WI38 (cell line): ENCODE measurements at regions not wholly inside any gene's neighbourhood (a gene's known extent, or its start where the extent isn't known, plus 50 kb on each side); places are given as distances from the start of the nearest gene placed in this dataset.

Source experiments
- H3K4me3 ChIP-seq: 2 replicates; pipeline ENCODE4 v1.5.1; 2011; ENCODE audit warnings: low read depth, mild to moderate bottlenecking, control low read depth, low read length
- CTCF ChIP-seq: IDR thresholded peaks from 2 replicates; pipeline ENCODE4 v1.5.1; 2012; ENCODE audit warnings: low read depth, mild to moderate bottlenecking, control low read depth, low read length

DNA sequence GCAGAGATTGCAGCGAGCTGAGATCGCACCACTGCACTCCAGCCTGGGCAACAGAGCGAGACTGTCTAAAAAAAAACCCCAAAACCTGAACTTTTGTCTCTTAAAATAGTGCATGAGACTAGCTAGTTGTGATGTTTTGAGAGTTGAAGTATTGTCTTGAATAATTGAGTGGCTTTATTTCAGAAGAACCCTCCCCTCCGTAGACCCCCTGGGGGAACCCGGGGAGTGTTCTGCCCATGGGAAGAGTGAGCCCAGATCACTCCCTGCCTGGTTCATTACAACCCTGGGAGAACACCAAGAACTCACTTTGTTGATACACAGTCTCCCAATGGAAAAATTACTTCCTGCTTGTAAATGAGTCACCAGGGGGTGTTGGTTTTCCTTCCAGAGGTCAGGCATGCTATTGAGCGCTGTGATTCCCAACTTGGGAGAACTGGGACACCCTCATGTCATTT is 65.3 kb upstream of the SHISA3 start:
- no peak for TF ChIP-seq CTCF
- no peak overlapping the region for H3K4me3 ChIP-seq

- H3K4me3 ChIP-seq: no peak overlapping the region
- no peak for TF ChIP-seq CTCF
These were observed 57.3 kb upstream of the SHISA3 start for GRCh38 chr4:42339935-42340406.

GRCh38 chr4:42341518-42342026 is 55.7 kb upstream of the SHISA3 start:
- TF ChIP-seq CTCF: no peak
- H3K4me3 ChIP-seq: no peak overlapping the region

DNA sequence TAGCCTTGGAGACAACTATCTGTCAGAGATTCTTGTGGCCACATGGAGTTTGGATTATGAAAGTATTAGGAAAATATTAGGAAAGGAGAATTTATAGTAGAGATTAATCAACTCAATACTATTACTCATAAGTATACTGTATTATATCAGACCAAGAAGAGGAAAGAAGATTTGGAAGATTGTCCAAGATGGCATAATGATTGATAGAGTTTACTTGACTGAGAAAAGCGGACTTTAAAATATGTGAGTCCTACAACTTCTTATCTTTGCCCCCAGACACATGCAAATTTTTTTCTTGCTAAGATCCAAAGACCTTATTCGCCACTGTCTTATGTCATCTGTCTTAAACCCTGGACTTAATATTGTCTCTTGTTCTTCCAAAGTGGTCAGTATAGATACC is 54.8 kb upstream of the SHISA3 start:
- no peak for TF ChIP-seq CTCF
- no peak overlapping the region for H3K4me3 ChIP-seq

DNA sequence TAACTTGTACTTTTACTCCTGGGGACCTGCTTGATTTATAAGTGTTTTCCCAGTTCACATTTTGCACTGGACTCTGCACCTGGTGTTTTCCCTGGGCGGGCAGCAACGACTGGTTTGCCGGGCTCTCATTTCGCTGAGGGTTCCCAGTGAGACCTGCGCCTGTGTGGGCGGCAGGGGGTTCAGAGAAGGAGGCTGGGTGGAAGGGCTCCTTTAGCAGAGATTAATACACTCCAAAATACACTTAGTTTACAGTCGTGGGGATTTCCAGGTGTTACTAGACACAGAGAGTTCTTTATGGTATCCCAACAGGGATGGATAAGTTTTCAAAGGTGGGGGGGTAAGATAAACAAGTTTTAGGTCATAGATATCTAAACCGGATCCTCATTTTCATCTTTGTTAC is 53.0 kb upstream of the SHISA3 start:
- no peak overlapping the region for H3K4me3 ChIP-seq
- no peak for TF ChIP-seq CTCF

DNA sequence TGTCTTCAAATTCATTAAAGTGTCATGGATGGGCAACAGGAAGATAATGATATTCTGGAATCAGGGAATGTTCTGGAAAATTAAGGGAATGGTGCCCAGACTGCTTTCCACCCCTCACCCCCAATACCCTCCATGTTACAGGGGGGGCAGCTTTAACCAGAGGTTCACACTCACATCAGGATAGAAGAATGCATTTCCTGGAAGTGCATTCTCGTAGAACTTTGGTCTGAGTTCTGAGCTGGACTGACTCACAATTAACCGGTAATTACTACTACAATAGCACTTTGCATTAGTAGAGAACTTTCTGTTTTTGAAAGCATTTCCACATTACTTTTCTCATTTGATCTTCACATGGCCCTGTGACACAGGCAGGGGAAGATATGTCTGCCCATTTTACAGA is 52.5 kb upstream of the SHISA3 start:
- H3K4me3 ChIP-seq: no peak overlapping the region
- no peak for TF ChIP-seq CTCF

DNA sequence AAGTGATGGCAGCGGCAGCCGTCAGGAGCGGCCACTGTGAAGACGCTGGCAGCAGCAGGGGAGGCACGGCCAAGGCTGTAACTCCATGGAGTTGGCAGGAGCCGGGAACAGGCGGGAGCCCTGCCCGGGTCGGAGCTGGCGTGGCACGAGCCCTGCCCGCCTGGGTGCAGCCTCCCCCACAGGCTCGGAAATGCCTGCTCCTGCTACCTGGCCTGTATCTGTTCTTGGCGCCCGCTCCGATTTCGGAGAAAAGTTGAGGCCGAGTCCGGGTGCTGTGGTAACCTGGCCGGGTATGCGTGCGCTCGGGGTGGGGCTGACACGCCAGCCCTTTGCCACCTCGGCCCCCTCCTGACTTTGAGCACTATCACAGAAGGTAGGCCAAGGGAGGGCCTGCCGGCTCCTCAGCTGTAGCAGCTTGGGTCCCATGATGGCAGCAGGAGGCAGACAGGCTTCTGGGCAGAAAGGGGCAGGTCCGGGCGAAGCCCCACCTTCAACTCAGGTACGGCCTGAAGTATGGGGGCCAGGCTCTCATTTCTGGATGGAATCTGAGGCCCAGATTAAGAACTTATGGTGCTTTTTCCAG is 51.2 kb upstream of the SHISA3 start:
- no peak overlapping the region for H3K4me3 ChIP-seq
- no peak for TF ChIP-seq CTCF
